GM18861 (cell line): ENCODE measurements at regions not wholly inside any gene's neighbourhood (a gene's known extent, or its start where the extent isn't known, plus 50 kb on each side); places are given as distances from the start of the nearest gene placed in this dataset.

Source experiments
- ATAC-seq: cut with Tn5 transposase; IDR thresholded peaks from one replicate; pipeline ENCODE4 v1.9.1; 2021; ENCODE audit not compliant: unreplicated experiment

- ATAC-seq: no peak
Measured at GRCh38 chr11:128269466-128269865, 317.9 kb downstream of the ETS1 start.

GRCh38 chr11:128266893-128267292 lies 320.5 kb downstream of the ETS1 start:
- ATAC-seq: no peak

GRCh38 chr11:128262463-128263345 lies 324.7 kb downstream of the ETS1 start:
- no peak for ATAC-seq

DNA sequence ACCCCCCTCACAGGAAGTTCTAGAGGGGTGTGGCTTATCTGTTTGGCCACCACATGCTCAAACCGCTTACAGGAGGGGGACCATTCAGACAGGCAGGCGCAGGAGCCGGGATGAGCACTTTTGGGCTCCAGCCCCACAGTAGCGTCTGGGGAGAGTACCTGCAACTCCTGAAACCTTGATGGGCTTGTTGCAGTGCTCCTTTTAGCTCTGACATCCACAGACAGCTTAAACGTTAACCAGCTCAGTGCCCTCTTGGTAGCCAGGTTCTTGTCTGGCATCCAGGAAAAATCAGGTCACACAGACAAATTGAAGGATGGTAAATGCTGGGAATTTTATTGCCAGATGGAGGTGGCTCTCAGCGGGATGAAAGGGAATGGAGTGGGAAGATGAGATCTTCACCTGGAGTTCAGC lies 326.3 kb downstream of the ETS1 start:
- no peak for ATAC-seq

DNA sequence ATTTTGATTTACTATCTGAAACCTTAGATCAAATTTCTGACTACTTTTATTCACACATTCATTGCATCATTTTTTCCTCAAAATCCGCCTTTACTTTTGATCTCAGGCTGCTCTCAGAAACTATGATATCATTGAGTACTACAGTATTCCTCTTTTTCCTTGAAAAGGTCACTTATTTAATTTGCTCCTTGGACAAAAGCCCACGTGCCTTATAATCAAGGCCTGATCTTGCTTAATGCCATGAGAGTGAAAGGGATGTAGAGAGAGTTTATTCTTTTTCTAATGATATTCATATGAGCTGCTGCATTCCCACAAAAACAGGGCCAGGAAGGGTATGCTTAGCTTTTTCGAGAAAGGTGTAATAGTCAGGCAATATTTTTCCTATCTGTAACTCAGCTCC lies 327.0 kb downstream of the ETS1 start:
- ATAC-seq: no peak

GRCh38 chr11:128259816-128260215 lies 327.5 kb downstream of the ETS1 start:
- ATAC-seq: no peak

GRCh38 chr11:128254941-128255340 lies 332.4 kb downstream of the ETS1 start:
- no peak for ATAC-seq

DNA sequence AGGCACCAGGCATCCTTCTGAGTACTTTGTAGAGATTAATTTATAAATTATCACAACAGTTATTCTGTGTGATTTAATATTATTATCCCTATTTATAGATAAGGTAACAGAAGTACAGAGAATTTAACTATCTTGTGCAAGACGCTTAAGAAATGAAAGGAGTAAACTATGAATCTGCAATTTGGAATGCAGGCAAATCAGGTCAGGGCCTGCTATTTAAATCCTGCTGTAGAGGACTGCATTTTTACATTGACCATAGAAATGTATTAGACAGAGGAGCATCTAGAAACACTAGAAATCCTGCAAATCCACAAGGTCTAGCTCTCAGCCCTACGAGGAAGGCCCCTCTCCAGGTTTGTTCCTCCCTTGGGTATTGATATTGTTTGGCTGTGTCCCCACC lies 336.2 kb downstream of the ETS1 start:
- no peak for ATAC-seq

DNA sequence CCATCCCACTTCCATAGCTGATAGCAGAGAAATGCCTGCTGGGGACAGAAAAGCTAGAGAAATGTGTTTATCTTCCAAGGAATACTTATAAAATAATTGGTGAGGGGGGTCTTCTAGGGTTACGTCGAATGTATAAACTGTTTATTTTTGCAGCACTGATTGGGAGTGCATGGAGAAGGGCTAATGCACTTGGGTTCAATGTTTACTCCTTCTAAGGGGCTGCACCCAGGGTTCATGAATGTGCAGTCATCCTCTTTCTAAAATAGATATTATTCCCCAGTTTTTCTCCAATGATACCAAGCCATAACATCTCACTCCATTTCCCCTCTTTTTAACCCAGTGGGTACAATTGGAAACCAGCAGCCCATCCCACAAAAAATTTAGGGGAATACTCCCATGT lies 336.9 kb downstream of the ETS1 start:
- ATAC-seq: no peak

DNA sequence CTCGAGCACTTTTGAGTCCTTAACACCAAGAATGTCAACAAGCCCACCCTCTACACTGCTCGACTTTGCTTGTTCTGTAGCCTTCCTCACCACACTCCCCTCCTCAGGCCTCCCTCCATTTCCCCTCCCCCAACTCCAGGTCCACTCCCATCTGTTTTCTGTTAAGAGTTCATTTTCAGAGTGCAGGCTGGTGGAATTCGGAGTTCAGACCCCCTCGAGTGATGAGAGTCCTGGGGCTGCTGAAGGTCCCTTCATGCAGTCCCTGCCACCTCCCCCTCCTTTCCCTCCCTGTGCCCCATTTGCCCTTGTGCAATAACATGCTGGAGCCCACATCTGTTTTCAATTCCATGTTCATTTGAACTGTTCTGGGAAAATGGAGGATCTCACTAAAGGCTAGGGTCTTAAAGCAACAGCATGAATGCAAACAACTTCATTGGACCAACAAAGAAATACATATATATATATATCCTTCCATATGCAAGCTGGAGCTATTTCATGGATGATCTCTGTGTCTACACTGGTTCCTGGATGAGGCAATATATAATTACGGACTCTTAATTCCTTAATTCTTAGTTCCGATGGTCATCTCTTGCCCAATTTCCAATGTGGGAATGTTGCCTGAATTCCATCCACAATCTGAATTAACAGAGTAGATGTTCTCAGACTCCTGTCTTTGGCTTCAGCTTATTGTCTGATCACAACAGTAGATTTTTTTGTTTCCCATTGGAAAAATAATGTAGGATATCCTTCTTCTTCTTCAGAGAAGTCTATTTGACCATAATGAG lies 340.4 kb downstream of the ETS1 start:
- ATAC-seq: no peak

- ATAC-seq: no peak
Measured at GRCh38 chr11:128246364-128246801, 341.0 kb downstream of the ETS1 start.

- no peak for ATAC-seq
Measured at GRCh38 chr11:128244871-128245270, 342.5 kb downstream of the ETS1 start.

- no peak for ATAC-seq
Measured at GRCh38 chr11:128242451-128242850, 344.9 kb downstream of the ETS1 start.

GRCh38 chr11:128240546-128240945 lies 346.8 kb downstream of the ETS1 start:
- no peak for ATAC-seq

GRCh38 chr11:128239306-128239705 lies 348.1 kb downstream of the ETS1 start:
- ATAC-seq: no peak

- no peak for ATAC-seq
Measured at GRCh38 chr11:128238521-128239265, 348.7 kb downstream of the ETS1 start.

GRCh38 chr11:128236506-128237498 lies 350.6 kb downstream of the ETS1 start:
- no peak for ATAC-seq

GRCh38 chr11:128235958-128236357 lies 351.4 kb downstream of the ETS1 start:
- no peak for ATAC-seq

GRCh38 chr11:128235426-128235825 lies 351.9 kb downstream of the ETS1 start:
- ATAC-seq: no peak

DNA sequence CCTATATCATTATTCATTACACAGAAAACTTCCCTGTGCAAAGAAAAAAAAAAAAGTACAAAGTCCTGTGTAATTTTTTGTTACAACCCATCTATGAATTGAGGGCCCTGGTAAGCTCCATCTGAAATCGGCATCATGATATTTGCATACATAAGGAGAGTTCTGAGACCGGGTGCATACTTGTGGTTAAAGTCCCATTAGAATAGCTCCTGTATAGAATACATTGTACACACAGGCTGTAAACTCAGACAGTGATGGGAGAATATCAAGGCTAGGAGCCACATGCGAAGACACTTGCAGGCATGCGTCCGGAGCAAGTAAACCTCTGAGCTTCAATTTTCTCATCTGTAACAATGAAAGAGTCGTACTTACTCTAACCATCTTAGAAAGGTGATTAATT lies 353.2 kb downstream of the ETS1 start:
- ATAC-seq: no peak
